Thyroid gland (tissue), 4 donors: ENCODE measurements at regions not wholly inside any gene's neighbourhood (a gene's known extent, or its start where the extent isn't known, plus 50 kb on each side); places are given as distances from the start of the nearest gene placed in this dataset.

ENCODE experiments used
- POLR2A ChIP-seq, 2 donors: fragments of 450-650 bp; IDR thresholded peaks; one replicate each; pipeline ENCODE4 v1.6.1; 2017; ENCODE audit warnings: antibody characterized with exemption in 2 of 2, mild to moderate bottlenecking in 2 of 2, moderate library complexity in 1 of 2
- TF ChIP-seq, protein P1 (sequence below), 6 experiments: fragments of 200-600 bp in 3 of 6; fragments of 450-650 bp in 3 of 6; sonication (generic) in 3 of 6; IDR thresholded peaks; one replicate each; pipeline ENCODE4 v1.5.1; 2016 to 2019; ENCODE audit warnings: antibody characterized with exemption in 6 of 6, mild to moderate bottlenecking in 2 of 6, inconsistent platforms in 1 of 6, moderate library complexity in 1 of 6

DNA sequence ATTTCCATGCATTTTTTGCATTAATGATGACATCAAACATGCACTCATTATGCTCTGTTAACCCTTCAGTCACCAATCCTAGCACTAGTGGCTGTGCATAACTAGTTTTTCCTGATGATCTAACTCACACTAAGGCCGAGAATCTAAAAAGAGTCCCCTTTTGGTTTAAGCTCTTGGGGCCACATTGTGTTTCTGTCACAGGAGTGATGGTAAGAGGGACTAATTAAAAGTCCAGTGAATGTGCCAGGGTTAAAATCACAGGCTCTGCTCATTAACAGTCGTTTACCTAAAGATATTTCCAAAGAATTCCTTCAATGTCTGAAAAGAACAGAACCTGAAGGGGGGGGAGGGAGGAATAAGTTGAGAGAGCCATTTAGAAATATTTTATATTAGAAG, 359.0 kb upstream of the ANKRD30A start:
- TF ChIP-seq, protein P1, sequence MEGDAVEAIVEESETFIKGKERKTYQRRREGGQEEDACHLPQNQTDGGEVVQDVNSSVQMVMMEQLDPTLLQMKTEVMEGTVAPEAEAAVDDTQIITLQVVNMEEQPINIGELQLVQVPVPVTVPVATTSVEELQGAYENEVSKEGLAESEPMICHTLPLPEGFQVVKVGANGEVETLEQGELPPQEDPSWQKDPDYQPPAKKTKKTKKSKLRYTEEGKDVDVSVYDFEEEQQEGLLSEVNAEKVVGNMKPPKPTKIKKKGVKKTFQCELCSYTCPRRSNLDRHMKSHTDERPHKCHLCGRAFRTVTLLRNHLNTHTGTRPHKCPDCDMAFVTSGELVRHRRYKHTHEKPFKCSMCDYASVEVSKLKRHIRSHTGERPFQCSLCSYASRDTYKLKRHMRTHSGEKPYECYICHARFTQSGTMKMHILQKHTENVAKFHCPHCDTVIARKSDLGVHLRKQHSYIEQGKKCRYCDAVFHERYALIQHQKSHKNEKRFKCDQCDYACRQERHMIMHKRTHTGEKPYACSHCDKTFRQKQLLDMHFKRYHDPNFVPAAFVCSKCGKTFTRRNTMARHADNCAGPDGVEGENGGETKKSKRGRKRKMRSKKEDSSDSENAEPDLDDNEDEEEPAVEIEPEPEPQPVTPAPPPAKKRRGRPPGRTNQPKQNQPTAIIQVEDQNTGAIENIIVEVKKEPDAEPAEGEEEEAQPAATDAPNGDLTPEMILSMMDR (IDR thresholded peaks at IDR 0.05) = no peak
- TF ChIP-seq POLR2A (IDR thresholded peaks at IDR 0.05) = no peak
